ENCODE measurements at regions not wholly inside any gene's neighbourhood (a gene's known extent, or its start where the extent isn't known, plus 50 kb on each side); places are given as distances from the start of the nearest gene placed in this dataset.

DNA sequence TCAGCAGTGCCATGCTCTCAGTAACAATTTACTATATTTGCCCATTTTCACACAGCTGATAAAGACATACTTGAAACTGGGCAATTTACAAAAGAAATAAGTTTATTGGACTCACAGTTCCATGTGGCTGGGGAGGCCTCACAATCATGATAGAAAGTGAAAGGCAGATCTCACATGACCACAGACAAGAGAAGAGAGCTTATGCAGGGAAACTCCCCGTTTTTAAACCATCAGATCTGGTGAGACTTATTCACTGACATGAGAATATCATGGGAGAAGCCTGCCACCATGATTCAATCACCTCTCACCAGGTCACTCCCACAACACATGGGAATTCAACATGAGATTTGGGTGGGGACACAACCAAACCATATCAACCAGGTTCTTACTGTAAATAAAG lies 112.1 kb upstream of the C1orf87 start:
- H3K9me3 Mint-ChIP-seq: peaks cover 5 to 15% of the 10 kb centered on the region in 2 donors
- no peak overlapping the region for H3K27ac Mint-ChIP-seq
- peaks cover 11% of the 10 kb centered on the region for H3K9me3 ChIP-seq (ENCODE audit: control insufficient read depth, insufficient read depth, low read length)
- TF ChIP-seq, protein P1, sequence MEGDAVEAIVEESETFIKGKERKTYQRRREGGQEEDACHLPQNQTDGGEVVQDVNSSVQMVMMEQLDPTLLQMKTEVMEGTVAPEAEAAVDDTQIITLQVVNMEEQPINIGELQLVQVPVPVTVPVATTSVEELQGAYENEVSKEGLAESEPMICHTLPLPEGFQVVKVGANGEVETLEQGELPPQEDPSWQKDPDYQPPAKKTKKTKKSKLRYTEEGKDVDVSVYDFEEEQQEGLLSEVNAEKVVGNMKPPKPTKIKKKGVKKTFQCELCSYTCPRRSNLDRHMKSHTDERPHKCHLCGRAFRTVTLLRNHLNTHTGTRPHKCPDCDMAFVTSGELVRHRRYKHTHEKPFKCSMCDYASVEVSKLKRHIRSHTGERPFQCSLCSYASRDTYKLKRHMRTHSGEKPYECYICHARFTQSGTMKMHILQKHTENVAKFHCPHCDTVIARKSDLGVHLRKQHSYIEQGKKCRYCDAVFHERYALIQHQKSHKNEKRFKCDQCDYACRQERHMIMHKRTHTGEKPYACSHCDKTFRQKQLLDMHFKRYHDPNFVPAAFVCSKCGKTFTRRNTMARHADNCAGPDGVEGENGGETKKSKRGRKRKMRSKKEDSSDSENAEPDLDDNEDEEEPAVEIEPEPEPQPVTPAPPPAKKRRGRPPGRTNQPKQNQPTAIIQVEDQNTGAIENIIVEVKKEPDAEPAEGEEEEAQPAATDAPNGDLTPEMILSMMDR (IDR thresholded peaks at IDR 0.05): no peak
- H3K27me3 ChIP-seq (ENCODE audit: control insufficient read depth, insufficient read depth, low read length): no peaks in the 10 kb centered on the region
- no peak for ATAC-seq
- H3K4me3 Mint-ChIP-seq: no peak overlapping the region
- WGBS (ENCODE audit: insufficient coverage): 78% methylated on average over 1 of the region's 1 CpG
- DNase-seq: no peak
- intact Hi-C loops (cut with micrococcal nuclease): no loop called here
- peaks cover 7% of the 10 kb centered on the region for H3K36me3 Mint-ChIP-seq
- no peak overlapping the region for H3K27ac ChIP-seq (ENCODE audit: low read length)
- no peaks in the 10 kb centered on the region for H3K27me3 Mint-ChIP-seq (ENCODE audit: low read depth in 2 of 2)
- no peaks in the 10 kb centered on the region for H3K4me1 Mint-ChIP-seq
- no peaks in the 10 kb centered on the region for H3K36me3 ChIP-seq (ENCODE audit: control insufficient read depth, insufficient read depth, low read length)
- H3K4me3 ChIP-seq (ENCODE audit: low read length): no peak overlapping the region
- H3K4me1 ChIP-seq (ENCODE audit: control insufficient read depth, insufficient read depth, low read length): no peaks in the 10 kb centered on the region

DNA sequence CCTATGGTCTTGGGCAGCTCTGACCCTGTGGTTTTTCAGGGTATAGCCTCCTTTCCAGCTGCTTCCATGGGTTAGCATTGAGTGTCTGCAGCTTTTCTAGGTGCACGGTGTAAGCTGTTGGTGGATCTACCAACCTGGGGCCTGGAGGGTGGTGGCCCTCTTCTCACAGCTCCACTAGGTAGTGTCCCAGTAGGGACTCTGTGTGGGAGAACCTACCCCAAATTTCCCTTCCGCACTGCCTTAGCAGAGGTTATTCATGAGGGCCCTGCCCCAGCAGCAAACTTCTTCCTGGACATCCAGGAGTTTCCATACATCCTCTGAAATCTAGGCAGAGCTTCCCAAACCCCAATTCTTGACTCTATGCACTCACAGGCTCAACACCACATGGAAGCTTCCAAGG lies 111.0 kb upstream of the C1orf87 start:
- Mint-ChIP-seq H3K9me3 (peaks cover 5 to 15% of the 10 kb centered on the region in 2 donors), H3K4me3 (no peak overlapping the region), H3K36me3 (peaks cover 7% of the 10 kb centered on the region), H3K27me3 (ENCODE audit: low read depth in 2 of 2) (no peaks in the 10 kb centered on the region), H3K4me1 (no peaks in the 10 kb centered on the region), H3K27ac (no peak overlapping the region)
- Histone ChIP-seq H3K4me1 (ENCODE audit: control insufficient read depth, insufficient read depth, low read length) (no peaks in the 10 kb centered on the region), H3K9me3 (ENCODE audit: control insufficient read depth, insufficient read depth, low read length) (peaks cover 11% of the 10 kb centered on the region), H3K4me3 (ENCODE audit: low read length) (no peak overlapping the region), H3K27me3 (ENCODE audit: control insufficient read depth, insufficient read depth, low read length) (no peaks in the 10 kb centered on the region), H3K36me3 (ENCODE audit: control insufficient read depth, insufficient read depth, low read length) (no peaks in the 10 kb centered on the region), H3K27ac (ENCODE audit: low read length) (no peak overlapping the region)
- TF ChIP-seq, protein P1 (IDR thresholded peaks at IDR 0.05): no peak
- no peak for DNase-seq
- 96% methylated on average over 2 of the region's 2 CpGs for WGBS (ENCODE audit: insufficient coverage)
- ATAC-seq: no peak
- intact Hi-C loops (cut with micrococcal nuclease): no loop called here

DNA sequence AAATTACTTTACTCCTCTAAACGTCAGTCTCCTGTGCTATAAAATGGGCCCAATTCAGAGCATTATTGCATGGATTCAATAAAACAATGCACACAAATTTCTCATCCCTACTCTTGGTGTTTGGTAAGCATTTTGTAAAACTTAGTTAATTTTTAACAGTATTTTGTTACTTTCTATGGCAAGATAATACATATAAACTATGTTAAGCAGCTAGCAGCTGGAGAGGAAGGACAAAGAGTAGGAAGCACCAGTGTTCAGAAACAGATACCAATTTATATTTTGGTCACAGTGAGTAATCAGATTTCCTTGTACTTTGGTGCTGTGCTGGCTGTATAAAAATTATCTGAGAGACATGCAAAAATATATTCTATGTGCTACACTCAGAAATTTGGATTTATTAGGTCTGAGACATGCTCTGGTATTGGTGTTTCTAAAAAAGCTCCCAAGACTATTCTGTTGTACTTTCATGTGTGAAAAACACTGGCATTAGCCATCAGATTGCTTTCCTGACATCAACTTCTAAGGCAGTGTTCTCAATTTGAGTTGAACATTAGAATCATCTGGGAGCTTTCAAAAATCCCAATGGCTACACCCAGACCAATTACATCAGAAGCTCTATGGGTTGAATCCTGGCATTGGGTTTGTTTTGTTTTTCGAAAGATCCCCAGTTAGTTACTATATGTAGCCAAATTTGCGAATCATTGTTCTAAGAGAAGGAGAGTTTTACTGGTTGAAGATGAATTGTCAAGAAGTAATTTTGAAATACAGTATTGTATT lies 100.3 kb upstream of the C1orf87 start:
- Histone ChIP-seq H3K27ac (ENCODE audit: low read length) (no peak overlapping the region), H3K4me3 (ENCODE audit: low read length) (no peak overlapping the region), H3K9me3 (ENCODE audit: control insufficient read depth, insufficient read depth, low read length) (no peaks in the 10 kb centered on the region), H3K27me3 (ENCODE audit: control insufficient read depth, insufficient read depth, low read length) (no peaks in the 10 kb centered on the region), H3K36me3 (ENCODE audit: control insufficient read depth, insufficient read depth, low read length) (no peaks in the 10 kb centered on the region), H3K4me1 (ENCODE audit: control insufficient read depth, insufficient read depth, low read length) (no peaks in the 10 kb centered on the region)
- H3K4me3 Mint-ChIP-seq: no peak overlapping the region
- H3K4me1 Mint-ChIP-seq: no peaks in the 10 kb centered on the region
- intact Hi-C loops (cut with micrococcal nuclease): no loop called here
- TF ChIP-seq, protein P1 (IDR thresholded peaks at IDR 0.05): no peak
- no peak overlapping the region for H3K27ac Mint-ChIP-seq
- peaks cover 0 to 3% of the 10 kb centered on the region in 2 donors for H3K9me3 Mint-ChIP-seq
- H3K36me3 Mint-ChIP-seq: no peaks in the 10 kb centered on the region
- no peaks in the 10 kb centered on the region for H3K27me3 Mint-ChIP-seq (ENCODE audit: low read depth in 2 of 2)
- no peak for DNase-seq
- ATAC-seq: no peak
- WGBS (ENCODE audit: insufficient coverage): 100% methylated on average over 3 of the region's 3 CpGs

DNA sequence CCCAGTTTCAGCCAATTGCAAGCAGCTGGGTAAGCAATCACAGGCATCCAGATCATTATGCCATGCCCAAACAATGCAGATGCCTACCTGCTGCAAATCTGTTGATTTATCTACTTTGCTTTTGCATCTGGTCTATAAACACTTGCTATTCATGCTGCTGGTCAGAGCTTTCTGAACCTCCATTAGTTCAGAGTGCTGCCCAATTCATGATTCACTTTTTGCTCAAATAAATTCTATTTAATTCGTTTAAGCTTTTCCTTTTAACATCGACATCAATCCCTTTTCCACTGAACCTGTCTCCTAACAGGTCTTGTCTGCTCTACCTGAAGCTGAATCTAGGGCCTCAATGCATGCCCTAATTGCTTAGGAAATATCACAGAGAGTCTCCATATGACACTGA lies 99.4 kb upstream of the C1orf87 start:
- no peak for ATAC-seq
- H3K4me3 ChIP-seq (ENCODE audit: low read length): no peak overlapping the region
- H3K36me3 Mint-ChIP-seq: no peaks in the 10 kb centered on the region
- no peaks in the 10 kb centered on the region for H3K4me1 ChIP-seq (ENCODE audit: control insufficient read depth, insufficient read depth, low read length)
- no peak for DNase-seq
- intact Hi-C loops (cut with micrococcal nuclease): no loop called here
- H3K27me3 ChIP-seq (ENCODE audit: control insufficient read depth, insufficient read depth, low read length): no peaks in the 10 kb centered on the region
- H3K9me3 ChIP-seq (ENCODE audit: control insufficient read depth, insufficient read depth, low read length): no peaks in the 10 kb centered on the region
- no peaks in the 10 kb centered on the region for H3K36me3 ChIP-seq (ENCODE audit: control insufficient read depth, insufficient read depth, low read length)
- H3K9me3 Mint-ChIP-seq: peaks cover 0 to 3% of the 10 kb centered on the region in 2 donors
- no peak overlapping the region for H3K4me3 Mint-ChIP-seq
- H3K27ac Mint-ChIP-seq: no peak overlapping the region
- no peaks in the 10 kb centered on the region for H3K27me3 Mint-ChIP-seq (ENCODE audit: low read depth in 2 of 2)
- H3K27ac ChIP-seq (ENCODE audit: low read length): no peak overlapping the region
- TF ChIP-seq, protein P1 (IDR thresholded peaks at IDR 0.05): no peak
- WGBS (ENCODE audit: insufficient coverage): 84% methylated on average over 2 of the region's 2 CpGs
- H3K4me1 Mint-ChIP-seq: no peaks in the 10 kb centered on the region
